BJ (cell line): ENCODE measurements at regions not wholly inside any gene's neighbourhood (a gene's known extent, or its start where the extent isn't known, plus 50 kb on each side); places are given as distances from the start of the nearest gene placed in this dataset.
"Not testable (repeated sequence)": the region's sequence is repeated elsewhere in the genome, so short reads cannot be mapped to it uniquely, and the experiment has no call there.

Source experiments
- CTCF ChIA-PET: fragments of 350-600 bp; formaldehyde crosslinking; extraction: SDS; loops from one replicate; lab custom pipeline; 2021; ENCODE audit warnings: antibody characterized with exemption, inconsistent platforms; lab: Yijun Ruan, JAX
- POLR2A ChIA-PET: fragments of 300-600 bp; sonication (Branson Sonifier 250); formaldehyde crosslinking; extraction: SDS; loops from one replicate; lab custom pipeline; 2021; ENCODE audit warnings: antibody characterized with exemption; lab: Charles Lee
- DNase-seq: peaks from one replicate; pipeline ENCODE4 v3.0.0-alpha.2; 2011; ENCODE audit warnings: low read depth
- H3K27me3 ChIP-seq: 2 replicates; pipeline ENCODE4 v1.6.0; 2011; ENCODE audit warnings: low read length; ENCODE audit not compliant: control insufficient read depth, insufficient read depth
- H3K36me3 ChIP-seq: 2 replicates; pipeline ENCODE4 v1.5.1; 2011; ENCODE audit warnings: low read length; ENCODE audit not compliant: control insufficient read depth, insufficient read depth
- H3K4me3 ChIP-seq: 2 replicates; pipeline ENCODE4 v1.5.1; 2011; ENCODE audit warnings: low read depth, mild to moderate bottlenecking, control low read depth, low read length
- TF ChIP-seq, protein P1 (sequence below): IDR thresholded peaks from 2 replicates; pipeline ENCODE4 v1.5.1; 2011; ENCODE audit warnings: low read depth, mild to moderate bottlenecking, control low read depth, inconsistent platforms, low read length, moderate library complexity; ENCODE audit not compliant: insufficient read depth

DNA sequence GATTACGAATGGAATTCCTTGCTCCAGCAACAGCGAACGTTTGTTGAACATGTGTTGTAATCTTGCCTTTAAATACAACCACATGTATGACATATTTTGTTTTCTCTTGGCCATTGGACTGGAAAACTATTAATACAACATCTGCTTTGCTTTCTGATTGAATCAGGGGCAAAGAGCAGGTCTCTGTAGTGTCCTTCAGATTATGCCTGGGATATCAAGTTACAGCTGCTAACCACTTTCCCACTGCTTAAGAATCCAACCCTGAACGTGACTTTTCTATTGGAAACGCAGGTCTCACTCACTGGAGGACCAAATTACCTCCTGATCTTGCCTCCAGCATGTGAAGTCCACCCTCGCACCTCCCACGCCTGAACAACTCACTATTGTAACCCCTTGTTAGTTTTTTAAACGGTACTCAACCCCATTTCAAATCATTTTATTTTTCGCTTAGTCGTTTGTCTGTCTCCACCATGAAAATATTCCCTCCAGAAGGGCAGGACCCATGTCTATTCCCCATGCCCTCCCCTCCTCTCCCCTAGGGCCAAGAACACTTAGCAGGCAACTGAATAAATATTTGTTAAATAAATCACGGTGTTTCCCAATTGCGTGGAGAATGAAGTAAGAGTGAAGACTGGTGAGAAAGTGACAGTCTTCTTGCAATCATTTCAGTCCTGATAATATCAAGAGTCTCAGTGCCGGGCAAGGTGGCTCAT lies 57.4 kb upstream of the MRTFB start:
- TF ChIP-seq, protein P1, sequence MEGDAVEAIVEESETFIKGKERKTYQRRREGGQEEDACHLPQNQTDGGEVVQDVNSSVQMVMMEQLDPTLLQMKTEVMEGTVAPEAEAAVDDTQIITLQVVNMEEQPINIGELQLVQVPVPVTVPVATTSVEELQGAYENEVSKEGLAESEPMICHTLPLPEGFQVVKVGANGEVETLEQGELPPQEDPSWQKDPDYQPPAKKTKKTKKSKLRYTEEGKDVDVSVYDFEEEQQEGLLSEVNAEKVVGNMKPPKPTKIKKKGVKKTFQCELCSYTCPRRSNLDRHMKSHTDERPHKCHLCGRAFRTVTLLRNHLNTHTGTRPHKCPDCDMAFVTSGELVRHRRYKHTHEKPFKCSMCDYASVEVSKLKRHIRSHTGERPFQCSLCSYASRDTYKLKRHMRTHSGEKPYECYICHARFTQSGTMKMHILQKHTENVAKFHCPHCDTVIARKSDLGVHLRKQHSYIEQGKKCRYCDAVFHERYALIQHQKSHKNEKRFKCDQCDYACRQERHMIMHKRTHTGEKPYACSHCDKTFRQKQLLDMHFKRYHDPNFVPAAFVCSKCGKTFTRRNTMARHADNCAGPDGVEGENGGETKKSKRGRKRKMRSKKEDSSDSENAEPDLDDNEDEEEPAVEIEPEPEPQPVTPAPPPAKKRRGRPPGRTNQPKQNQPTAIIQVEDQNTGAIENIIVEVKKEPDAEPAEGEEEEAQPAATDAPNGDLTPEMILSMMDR: no peak
- POLR2A ChIA-PET: no interaction called here
- no peaks in the 10 kb centered on the region for H3K36me3 ChIP-seq
- H3K4me3 ChIP-seq: no peak overlapping the region
- peaks cover 8% of the 10 kb centered on the region for H3K27me3 ChIP-seq
- CTCF ChIA-PET: interaction anchor here (1.0 to 1.9 kb wide), 4 partner anchors 9 to 94 kb away, joined by 3 to 5 read pairs (median 3); partner anchors contain the start of gene ERCC4
- peak; percentile 97 for DNase-seq

DNA sequence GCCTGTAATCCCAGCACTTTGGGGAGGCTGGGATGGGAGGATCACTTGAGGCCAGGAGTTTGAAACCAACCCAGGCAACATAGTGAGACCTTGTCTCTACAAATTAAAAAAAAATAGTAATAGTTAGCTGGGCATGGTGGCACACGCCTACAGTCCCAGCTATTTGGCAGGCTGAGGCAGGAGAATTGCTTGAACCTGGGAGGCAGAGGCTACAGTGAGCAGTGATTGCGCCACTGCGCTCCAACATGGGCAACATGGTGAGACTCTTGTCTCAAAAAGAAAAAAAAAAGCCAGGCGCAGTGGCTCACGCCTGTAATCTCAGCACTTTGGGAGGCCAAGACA lies 56.9 kb upstream of the MRTFB start:
- TF ChIP-seq, protein P1: no peak
- POLR2A ChIA-PET: interaction anchor here (0.7 kb wide), 1 partner anchor 43 kb away, joined by 4 read pairs; no protein-coding TSS in a partner anchor
- DNase-seq: no peak
- Histone ChIP-seq H3K36me3 (no peaks in the 10 kb centered on the region), H3K4me3 (no peak overlapping the region), H3K27me3 (peaks cover 8% of the 10 kb centered on the region)
- CTCF ChIA-PET: interaction anchor here (1.0 kb wide), 1 partner anchor 10 kb away, joined by 3 read pairs; no protein-coding TSS in a partner anchor

DNA sequence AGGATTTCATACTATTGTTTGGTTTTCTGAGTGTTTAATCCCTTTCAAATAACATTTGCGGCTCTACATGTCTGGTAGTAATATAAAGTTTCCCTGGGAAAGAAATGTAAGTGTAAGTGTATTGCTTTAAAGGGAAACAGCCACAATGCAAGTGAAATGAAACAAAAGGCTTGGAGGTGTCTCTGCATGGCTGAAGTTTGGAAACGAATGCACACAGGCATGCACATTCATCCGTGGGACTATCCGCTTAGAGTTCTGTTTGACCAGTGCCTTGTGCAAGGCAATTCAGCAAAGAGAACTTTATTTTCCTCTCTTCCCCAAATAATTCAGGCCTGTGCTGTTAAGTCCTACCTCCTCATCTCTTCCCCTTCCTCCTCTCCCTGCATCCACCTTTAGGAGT lies 56.1 kb upstream of the MRTFB start:
- no peak for DNase-seq

DNA sequence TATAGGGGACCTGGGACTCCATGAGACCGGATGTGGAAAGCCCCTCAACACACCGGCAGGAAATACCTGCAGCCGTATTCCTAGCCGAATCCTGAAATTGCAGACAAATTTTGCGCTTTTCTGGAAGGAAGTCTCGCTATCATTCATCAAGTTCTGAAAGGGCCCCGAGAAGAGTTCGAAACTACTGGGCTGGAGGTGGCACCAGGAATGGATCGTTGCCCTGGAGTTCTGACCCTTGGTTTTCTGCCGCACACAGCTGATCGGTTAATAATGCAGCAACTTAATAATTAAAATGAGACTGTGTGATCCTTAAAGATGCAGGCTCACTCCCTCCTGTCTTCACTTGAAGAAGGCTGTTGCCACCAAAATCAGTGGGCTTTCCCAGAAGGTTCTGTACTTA lies 55.7 kb upstream of the MRTFB start:
- no peak overlapping the region for H3K4me3 ChIP-seq
- no peaks in the 10 kb centered on the region for H3K36me3 ChIP-seq
- H3K27me3 ChIP-seq: peaks cover 4% of the 10 kb centered on the region
- no peak for DNase-seq
- TF ChIP-seq, protein P1: no peak
- CTCF ChIA-PET: interaction anchor here (0.7 to 1.4 kb wide), 4 partner anchors 9 to 96 kb away, joined by 3 to 6 read pairs (median 3); partner anchors contain the start of gene ERCC4
- POLR2A ChIA-PET: no interaction called here

More for the DNA sequence above, 56.1 kb upstream of the MRTFB start:
- ChIA-PET POLR2A (interaction anchor here (0.7 kb wide), 1 partner anchor 42 kb away, joined by 4 read pairs; no protein-coding TSS in a partner anchor), CTCF (interaction anchor here (1.0 to 1.4 kb wide), 2 partner anchors 10 to 95 kb away, joined by 3 to 6 read pairs; partner anchors contain the start of gene ERCC4)
- Histone ChIP-seq H3K36me3 (no peaks in the 10 kb centered on the region), H3K4me3 (no peak overlapping the region), H3K27me3 (peaks cover 4% of the 10 kb centered on the region)
- TF ChIP-seq, protein P1: no peak

DNA sequence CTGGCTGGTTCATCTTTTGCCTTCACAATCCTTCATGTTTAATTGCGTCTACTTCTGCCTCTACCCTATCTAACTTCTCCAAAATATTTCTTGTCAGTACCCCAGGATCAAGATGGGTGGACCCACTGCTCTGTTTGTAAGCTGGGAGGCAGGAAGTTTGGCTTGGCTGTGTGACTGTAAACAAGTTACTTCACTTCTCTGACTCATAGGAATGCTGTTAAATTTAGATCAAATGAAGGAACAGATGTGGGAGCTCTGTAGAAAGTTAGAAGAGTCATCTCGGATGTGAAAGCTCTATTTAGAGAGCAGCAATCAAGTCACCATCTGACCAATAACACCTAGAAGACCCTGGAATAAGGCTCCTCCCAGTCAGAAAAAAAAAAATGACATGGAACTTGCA lies 55.2 kb upstream of the MRTFB start:
- TF ChIP-seq, protein P1: no peak
- DNase-seq: peak; percentile 81
- ChIA-PET POLR2A (no interaction called here), CTCF (interaction anchor here (0.7 to 1.4 kb wide), 5 partner anchors 8 to 96 kb away, joined by 3 to 6 read pairs (median 3); partner anchors contain the start of gene ERCC4)
- Histone ChIP-seq H3K4me3 (no peak overlapping the region), H3K36me3 (no peaks in the 10 kb centered on the region), H3K27me3 (peaks cover 3% of the 10 kb centered on the region; the same call in 1 of the 2 replicates)

DNA sequence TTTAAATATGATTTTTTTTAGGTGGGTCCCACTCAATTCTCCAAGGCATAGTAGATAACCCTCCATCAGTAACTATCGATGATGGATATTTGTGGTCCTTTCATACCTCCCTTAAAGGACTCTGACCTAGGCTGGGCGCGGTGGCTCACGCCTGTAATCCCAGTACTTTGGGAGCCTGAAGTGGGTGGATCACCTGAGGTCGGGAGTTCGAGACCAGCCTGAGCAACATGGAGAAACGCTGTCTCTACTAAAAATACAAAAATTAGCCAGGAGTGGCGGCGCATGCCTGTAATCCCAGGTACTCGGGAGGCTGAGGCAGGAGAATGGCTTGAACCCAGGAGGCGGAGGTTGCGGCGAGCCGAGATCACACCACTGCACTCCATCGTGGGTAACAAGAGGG lies 54.8 kb upstream of the MRTFB start:
- H3K36me3 ChIP-seq, H3K27me3 ChIP-seq, H3K4me3 ChIP-seq, DNase-seq, POLR2A ChIA-PET: not testable (repeated sequence)
- CTCF ChIA-PET: interaction anchor here (0.7 to 1.4 kb wide), 5 partner anchors 8 to 97 kb away, joined by 3 to 6 read pairs (median 3); partner anchors contain the start of gene ERCC4
